ENCODE measurements at regions not wholly inside any gene's neighbourhood (a gene's known extent, or its start where the extent isn't known, plus 50 kb on each side); places are given as distances from the start of the nearest gene placed in this dataset.

GRCh38 chr18:41751161-41751560 is 203.9 kb upstream of the PIK3C3 start:
- TF ChIP-seq CTCF (IDR thresholded peaks at IDR 0.05), result no peak
- no peak for TF ChIP-seq POLR2A (IDR thresholded peaks at IDR 0.05)
